A549 (cell line): ENCODE measurements at regions not wholly inside any gene's neighbourhood (a gene's known extent, or its start where the extent isn't known, plus 50 kb on each side); places are given as distances from the start of the nearest gene placed in this dataset.

Experiments used
- ATAC-seq, 2 experiments: fragments of 200-7000 bp in 1 of 2; fragments of >200 bp in 1 of 2; cut with Nextera tagmentation in 1 of 2; cut with Tn5 transposase in 1 of 2; 3 replicates each; pipeline versions ENCODE4 v1.8.0 to v1.9.1; 2018 to 2020; ENCODE audit warnings: mild to moderate bottlenecking in 1 of 2, moderate library complexity in 1 of 2
- CTCF ChIA-PET: fragments of 300-600 bp; sonication (Branson Sonifier 250); formaldehyde crosslinking; extraction: SDS; loops from one replicate; lab custom pipeline; 2021; ENCODE audit warnings: antibody characterized with exemption, inconsistent platforms; lab: Yijun Ruan, JAX
- POLR2A ChIA-PET: fragments of 350-600 bp; formaldehyde crosslinking; extraction: SDS; loops from one replicate; lab custom pipeline; 2021; ENCODE audit warnings: antibody characterized with exemption, inconsistent platforms; lab: Yijun Ruan, JAX
- DNase-seq, 2 experiments: peaks; one replicate each; pipeline versions ENCODE4 v3.0.0 to v3.0.0-alpha.2; 2011 to 2016; ENCODE audit warnings: low read depth in 1 of 2, low spot score in 1 of 2
- FAIRE-seq: peaks from 2 replicates; lab custom pipeline; 2011; peaks lifted over from hg19 to GRCh38; lab: Jason Lieb, UNC
- H3K27ac ChIP-seq, 2 experiments: fragments of >200 bp; sonication (Bioruptor Twin); formaldehyde crosslinking; 3 replicates each; pipeline ENCODE4 v1.5.1; 2016 to 2017
- H3K4me1 ChIP-seq: fragments of >200 bp; sonication (Bioruptor Twin); formaldehyde crosslinking; 3 replicates; pipeline ENCODE4 v1.6.1; 2016
- H3K4me2 ChIP-seq: fragments of >200 bp; sonication (Bioruptor Twin); formaldehyde crosslinking; 3 replicates; pipeline ENCODE4 v1.6.1; 2016
- H3K4me3 ChIP-seq: fragments of >200 bp; sonication (Bioruptor Twin); formaldehyde crosslinking; 3 replicates; pipeline ENCODE4 v1.5.1; 2016
- H3K9me3 ChIP-seq: fragments of >200 bp; sonication (Bioruptor Twin); formaldehyde crosslinking; 3 replicates; pipeline ENCODE4 v1.6.1; 2016
- BCL3 ChIP-seq: fragments of >200 bp; sonication (Bioruptor Twin); formaldehyde crosslinking; IDR thresholded peaks from 3 replicates; pipeline ENCODE4 v1.6.1; 2016
- BHLHE40 ChIP-seq: IDR thresholded peaks from 2 replicates; pipeline ENCODE4 v1.6.1; 2012; ENCODE audit warnings: low read depth, low read length, inconsistent platforms
- CBX2 ChIP-seq: fragments of 200-600 bp; sonication (generic); IDR thresholded peaks from 2 replicates; pipeline ENCODE4 v1.6.1; 2016; ENCODE audit warnings: low read depth, mild to moderate bottlenecking, borderline replicate concordance
- EHMT2 ChIP-seq: fragments of 200-600 bp; sonication (generic); IDR thresholded peaks from 2 replicates; pipeline ENCODE4 v1.6.1; 2016; ENCODE audit warnings: antibody characterized with exemption, low read depth, mild to moderate bottlenecking, moderate library complexity
- ELK1 ChIP-seq: fragments of 150-350 bp; IDR thresholded peaks from 2 replicates; pipeline ENCODE4 v1.6.1; 2014; ENCODE audit warnings: low read depth, mild to moderate bottlenecking, low read length
- FOSB ChIP-seq: fragments of 250-450 bp; sonication (Bioruptor Pico); IDR thresholded peaks from 2 replicates; pipeline ENCODE4 v1.5.0; 2020; ENCODE audit warnings: mild to moderate bottlenecking, moderate library complexity
- HDAC2 ChIP-seq: fragments of 200-600 bp; sonication (generic); IDR thresholded peaks from 2 replicates; pipeline ENCODE4 v1.6.1; 2016
- HES2 ChIP-seq: fragments of >200 bp; sonication (Bioruptor Twin); formaldehyde crosslinking; IDR thresholded peaks from 2 replicates; pipeline ENCODE4 v1.6.1; 2016
- HOXA7 ChIP-seq: fragments of 250-450 bp; sonication (Bioruptor Pico); IDR thresholded peaks from 2 replicates; pipeline ENCODE4 v1.5.0; 2020; ENCODE audit warnings: mild to moderate bottlenecking, moderate library complexity
- JUNB ChIP-seq: fragments of >200 bp; sonication (Bioruptor Twin); formaldehyde crosslinking; IDR thresholded peaks from 2 replicates; pipeline ENCODE4 v1.6.1; 2016
- MAFK ChIP-seq: fragments of 450-650 bp; IDR thresholded peaks from 2 replicates; pipeline ENCODE4 v1.6.1; 2014; ENCODE audit not compliant: partially characterized antibody
- MYC ChIP-seq: IDR thresholded peaks from 2 replicates; pipeline ENCODE4 v1.6.1; 2012; ENCODE audit warnings: mild to moderate bottlenecking, inconsistent platforms, low read length, improper control_type of control experiment, borderline replicate concordance
- NFE2L2 ChIP-seq: fragments of 150-350 bp; conservative IDR thresholded peaks from 2 replicates; pipeline ENCODE4 v1.6.1; 2014; ENCODE audit warnings: low read length
- NPAS2 ChIP-seq: fragments of 250-450 bp; sonication (Bioruptor Pico); IDR thresholded peaks from 2 replicates; pipeline ENCODE4 v1.8.0; 2022; ENCODE audit warnings: mild to moderate bottlenecking, moderate library complexity, borderline replicate concordance
- PHF8 ChIP-seq: fragments of 200-600 bp; sonication (generic); IDR thresholded peaks from 2 replicates; pipeline ENCODE4 v1.6.1; 2016; ENCODE audit warnings: low read depth, mild to moderate bottlenecking, antibody characterized with exemption, moderate library complexity, borderline replicate concordance
- RFX5 ChIP-seq: fragments of 450-650 bp; IDR thresholded peaks from 2 replicates; pipeline ENCODE4 v1.7.1; 2014; ENCODE audit warnings: antibody characterized with exemption, mild to moderate bottlenecking, moderate library complexity
- RNF2 ChIP-seq: fragments of 200-600 bp; sonication (generic); IDR thresholded peaks from 2 replicates; pipeline ENCODE4 v1.6.1; 2016; ENCODE audit warnings: low read depth, mild to moderate bottlenecking, antibody characterized with exemption, moderate library complexity, borderline replicate concordance
- SREBF2 ChIP-seq: fragments of 450-650 bp; IDR thresholded peaks from 2 replicates; pipeline ENCODE4 v1.6.1; 2014; ENCODE audit warnings: mild to moderate bottlenecking, moderate library complexity
- ZC3H11A ChIP-seq: fragments of 450-650 bp; IDR thresholded peaks from 2 replicates; pipeline ENCODE4 v1.6.1; 2014; ENCODE audit warnings: antibody characterized with exemption, mild to moderate bottlenecking
- WGBS: methylation state at CpG from one replicate; pipeline ENCODE4 v1.1.6; 2017; ENCODE audit errors: missing lambda C conversion rate; 5-methylcytosine and 5-hydroxymethylcytosine counted together
- TF ChIP-seq, protein P1 (sequence below): fragments of 200-600 bp; sonication (generic); IDR thresholded peaks from 2 replicates; pipeline ENCODE4 v1.6.1; 2016; ENCODE audit warnings: antibody characterized with exemption, mild to moderate bottlenecking, moderate library complexity
- TF ChIP-seq, protein P2 (sequence below): fragments of 250-450 bp; sonication (Bioruptor Pico); IDR thresholded peaks from 2 replicates; pipeline ENCODE4 v1.5.0; 2021; ENCODE audit warnings: mild to moderate bottlenecking, moderate library complexity, borderline replicate concordance

- TF ChIP-seq, protein P1, sequence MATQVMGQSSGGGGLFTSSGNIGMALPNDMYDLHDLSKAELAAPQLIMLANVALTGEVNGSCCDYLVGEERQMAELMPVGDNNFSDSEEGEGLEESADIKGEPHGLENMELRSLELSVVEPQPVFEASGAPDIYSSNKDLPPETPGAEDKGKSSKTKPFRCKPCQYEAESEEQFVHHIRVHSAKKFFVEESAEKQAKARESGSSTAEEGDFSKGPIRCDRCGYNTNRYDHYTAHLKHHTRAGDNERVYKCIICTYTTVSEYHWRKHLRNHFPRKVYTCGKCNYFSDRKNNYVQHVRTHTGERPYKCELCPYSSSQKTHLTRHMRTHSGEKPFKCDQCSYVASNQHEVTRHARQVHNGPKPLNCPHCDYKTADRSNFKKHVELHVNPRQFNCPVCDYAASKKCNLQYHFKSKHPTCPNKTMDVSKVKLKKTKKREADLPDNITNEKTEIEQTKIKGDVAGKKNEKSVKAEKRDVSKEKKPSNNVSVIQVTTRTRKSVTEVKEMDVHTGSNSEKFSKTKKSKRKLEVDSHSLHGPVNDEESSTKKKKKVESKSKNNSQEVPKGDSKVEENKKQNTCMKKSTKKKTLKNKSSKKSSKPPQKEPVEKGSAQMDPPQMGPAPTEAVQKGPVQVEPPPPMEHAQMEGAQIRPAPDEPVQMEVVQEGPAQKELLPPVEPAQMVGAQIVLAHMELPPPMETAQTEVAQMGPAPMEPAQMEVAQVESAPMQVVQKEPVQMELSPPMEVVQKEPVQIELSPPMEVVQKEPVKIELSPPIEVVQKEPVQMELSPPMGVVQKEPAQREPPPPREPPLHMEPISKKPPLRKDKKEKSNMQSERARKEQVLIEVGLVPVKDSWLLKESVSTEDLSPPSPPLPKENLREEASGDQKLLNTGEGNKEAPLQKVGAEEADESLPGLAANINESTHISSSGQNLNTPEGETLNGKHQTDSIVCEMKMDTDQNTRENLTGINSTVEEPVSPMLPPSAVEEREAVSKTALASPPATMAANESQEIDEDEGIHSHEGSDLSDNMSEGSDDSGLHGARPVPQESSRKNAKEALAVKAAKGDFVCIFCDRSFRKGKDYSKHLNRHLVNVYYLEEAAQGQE, result no peak
- TF ChIP-seq HOXA7 (CRISPR knock-in tag), result no peak
- TF ChIP-seq, all 56 proteins: peak for 0
Observed at GRCh38 chr13:80059789-80060188, 281.1 kb downstream of the SPRY2 start (continued).

DNA sequence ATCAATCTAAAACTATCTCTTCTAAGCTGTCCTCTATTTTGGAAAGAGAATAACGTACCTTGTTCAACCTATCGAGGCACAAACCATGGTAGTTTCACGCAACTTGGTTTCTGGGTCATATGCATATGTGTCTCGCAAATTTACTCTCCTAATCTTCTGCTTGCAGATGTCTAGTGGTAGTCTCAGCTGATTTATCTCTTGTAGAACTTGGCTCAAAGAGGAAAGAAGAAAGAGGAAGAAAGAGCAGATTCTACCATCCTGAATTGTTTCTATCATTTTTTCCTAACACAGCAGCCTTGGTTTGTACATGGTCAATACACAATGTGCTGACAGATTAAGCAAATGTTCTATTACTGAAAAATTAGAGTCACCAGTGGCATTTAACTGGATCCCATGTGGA lies 282.3 kb downstream of the SPRY2 start:
- ATAC-seq (no peak), FAIRE-seq (no peak), DNase-seq (no peak)
- H3K4me2 ChIP-seq, result no peak overlapping the region
- no peak overlapping the region for H3K4me3 ChIP-seq
- no peaks in the 10 kb centered on the region for H3K9me3 ChIP-seq
- TF ChIP-seq BHLHE40, result no peak
- TF ChIP-seq NFE2L2, result no peak
- TF ChIP-seq MYC, result no peak
- no peak for TF ChIP-seq CBX2
- no peak for TF ChIP-seq ZC3H11A
- TF ChIP-seq, protein P2, sequence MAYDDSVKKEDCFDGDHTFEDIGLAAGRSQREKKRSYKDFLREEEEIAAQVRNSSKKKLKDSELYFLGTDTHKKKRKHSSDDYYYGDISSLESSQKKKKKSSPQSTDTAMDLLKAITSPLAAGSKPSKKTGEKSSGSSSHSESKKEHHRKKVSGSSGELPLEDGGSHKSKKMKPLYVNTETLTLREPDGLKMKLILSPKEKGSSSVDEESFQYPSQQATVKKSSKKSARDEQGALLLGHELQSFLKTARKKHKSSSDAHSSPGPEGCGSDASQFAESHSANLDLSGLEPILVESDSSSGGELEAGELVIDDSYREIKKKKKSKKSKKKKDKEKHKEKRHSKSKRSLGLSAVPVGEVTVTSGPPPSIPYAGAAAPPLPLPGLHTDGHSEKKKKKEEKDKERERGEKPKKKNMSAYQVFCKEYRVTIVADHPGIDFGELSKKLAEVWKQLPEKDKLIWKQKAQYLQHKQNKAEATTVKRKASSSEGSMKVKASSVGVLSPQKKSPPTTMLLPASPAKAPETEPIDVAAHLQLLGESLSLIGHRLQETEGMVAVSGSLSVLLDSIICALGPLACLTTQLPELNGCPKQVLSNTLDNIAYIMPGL (CRISPR knock-in tag), result no peak
- TF ChIP-seq HDAC2, result no peak
- TF ChIP-seq BCL3, result no peak
- TF ChIP-seq JUNB, result no peak
- TF ChIP-seq PHF8, result no peak
- no peak for TF ChIP-seq ELK1
- TF ChIP-seq HES2, result no peak
- no peak for TF ChIP-seq RNF2
- no peak for TF ChIP-seq NPAS2 (CRISPR knock-in tag)
- TF ChIP-seq SREBF2, result no peak
- no peak for TF ChIP-seq RFX5
- no peak for TF ChIP-seq FOSB (CRISPR knock-in tag)
- no peak for TF ChIP-seq MAFK
- no peak for TF ChIP-seq EHMT2
- H3K4me1 ChIP-seq, result no peaks in the 10 kb centered on the region
- POLR2A ChIA-PET, result no interaction called here
- H3K27ac ChIP-seq, result no peak overlapping the region
- CTCF ChIA-PET, result no interaction called here
- WGBS, result 79% methylated on average over 4 of the region's 4 CpGs
